Sigmoid colon (tissue), 4 donors: ENCODE measurements at regions not wholly inside any gene's neighbourhood (a gene's known extent, or its start where the extent isn't known, plus 50 kb on each side); places are given as distances from the start of the nearest gene placed in this dataset.

Experiments
- EP300 ChIP-seq, 4 donors: sonication (generic); formaldehyde crosslinking; IDR thresholded peaks; one replicate each; pipeline ENCODE4 v1.6.1; 2017; ENCODE audit warnings: antibody characterized with exemption in 4 of 4
- POLR2A ChIP-seq, 2 donors: fragments of 450-650 bp; IDR thresholded peaks; one replicate each; pipeline ENCODE4 v1.6.1; 2016; ENCODE audit warnings: antibody characterized with exemption in 2 of 2, mild to moderate bottlenecking in 2 of 2, moderate library complexity in 2 of 2
- POLR2AphosphoS5 ChIP-seq, 4 donors: sonication (generic); formaldehyde crosslinking; IDR thresholded peaks; one replicate each; pipeline ENCODE4 v1.6.1; 2017; ENCODE audit warnings: antibody characterized with exemption in 4 of 4
- TF ChIP-seq, protein P1 (sequence below), 4 experiments: fragments of 450-650 bp in 3 of 4; fragments of 200-600 bp in 1 of 4; IDR thresholded peaks; one replicate each; pipeline ENCODE4 v1.5.1; 2016 to 2019; ENCODE audit warnings: antibody characterized with exemption in 4 of 4, mild to moderate bottlenecking in 3 of 4, moderate library complexity in 2 of 4

DNA sequence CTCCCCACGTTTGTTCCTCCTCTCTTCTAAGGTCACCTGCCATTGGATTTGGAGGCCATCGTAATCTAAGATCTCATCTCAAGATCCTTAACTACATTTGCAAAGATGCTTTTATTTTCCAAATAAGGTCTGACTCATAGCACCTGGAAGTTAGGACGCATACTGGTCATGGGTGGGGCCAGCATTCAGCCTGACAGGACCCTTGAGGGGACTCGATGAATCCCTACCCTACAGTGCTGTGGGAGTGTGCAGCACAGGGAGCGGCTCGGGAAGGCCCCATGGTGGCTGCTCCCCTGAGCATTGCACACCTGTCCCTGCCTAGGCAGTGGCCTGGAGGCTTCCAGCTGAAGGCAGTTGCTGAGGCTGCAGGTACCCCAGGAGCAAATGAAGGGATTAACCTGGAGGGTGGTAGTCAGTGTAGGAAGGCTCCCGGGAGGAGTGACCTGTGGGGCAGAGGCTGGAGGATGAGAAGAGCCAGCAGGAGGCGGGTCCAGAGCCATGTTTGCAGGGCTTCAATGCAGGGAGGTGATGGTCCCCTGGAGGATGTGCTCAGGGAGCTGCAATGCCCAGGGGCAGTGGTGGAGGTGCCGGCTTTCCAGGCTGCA, 362.2 kb downstream of the CTTN start:
- TF ChIP-seq POLR2A (IDR thresholded peaks at IDR 0.05) (no peak), POLR2AphosphoS5 (IDR thresholded peaks at IDR 0.05) (no peak), EP300 (IDR thresholded peaks at IDR 0.05) (no peak)
- TF ChIP-seq, protein P1, sequence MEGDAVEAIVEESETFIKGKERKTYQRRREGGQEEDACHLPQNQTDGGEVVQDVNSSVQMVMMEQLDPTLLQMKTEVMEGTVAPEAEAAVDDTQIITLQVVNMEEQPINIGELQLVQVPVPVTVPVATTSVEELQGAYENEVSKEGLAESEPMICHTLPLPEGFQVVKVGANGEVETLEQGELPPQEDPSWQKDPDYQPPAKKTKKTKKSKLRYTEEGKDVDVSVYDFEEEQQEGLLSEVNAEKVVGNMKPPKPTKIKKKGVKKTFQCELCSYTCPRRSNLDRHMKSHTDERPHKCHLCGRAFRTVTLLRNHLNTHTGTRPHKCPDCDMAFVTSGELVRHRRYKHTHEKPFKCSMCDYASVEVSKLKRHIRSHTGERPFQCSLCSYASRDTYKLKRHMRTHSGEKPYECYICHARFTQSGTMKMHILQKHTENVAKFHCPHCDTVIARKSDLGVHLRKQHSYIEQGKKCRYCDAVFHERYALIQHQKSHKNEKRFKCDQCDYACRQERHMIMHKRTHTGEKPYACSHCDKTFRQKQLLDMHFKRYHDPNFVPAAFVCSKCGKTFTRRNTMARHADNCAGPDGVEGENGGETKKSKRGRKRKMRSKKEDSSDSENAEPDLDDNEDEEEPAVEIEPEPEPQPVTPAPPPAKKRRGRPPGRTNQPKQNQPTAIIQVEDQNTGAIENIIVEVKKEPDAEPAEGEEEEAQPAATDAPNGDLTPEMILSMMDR (IDR thresholded peaks at IDR 0.05), result no peak
